Ovary (tissue), 7 donors: ENCODE measurements at regions not wholly inside any gene's neighbourhood (a gene's known extent, or its start where the extent isn't known, plus 50 kb on each side); places are given as distances from the start of the nearest gene placed in this dataset.

Source experiments
- DNase-seq, 5 donors: peaks; one replicate each; pipeline ENCODE4 v3.0.0-alpha.2; 2019 to 2020
- H3K27ac ChIP-seq, 2 donors: fragments of 200-600 bp; one replicate each; pipeline versions ENCODE4 v1.5.1 to v1.8.0; 2019 to 2022
- H3K27me3 ChIP-seq: fragments of 200-600 bp; one replicate; pipeline ENCODE4 v1.8.0; 2022
- H3K36me3 ChIP-seq: fragments of 200-600 bp; sonication (generic); one replicate; pipeline ENCODE4 v1.5.1; 2019
- H3K4me1 ChIP-seq: one replicate; pipeline ENCODE4 v1.8.1; 2013; ENCODE audit warnings: mild to moderate bottlenecking, moderate library complexity; ENCODE audit not compliant: insufficient read depth
- H3K4me3 ChIP-seq: fragments of 200-600 bp; sonication (generic); one replicate; pipeline ENCODE4 v1.5.1; 2017
- H3K9me3 ChIP-seq, 2 donors: fragments of 200-600 bp in 1 of 2; sonication (generic) in 1 of 2; one replicate each; pipeline versions ENCODE4 v1.5.1 to v1.8.1; 2013 to 2019; ENCODE audit warnings: mild to moderate bottlenecking in 1 of 2, moderate library complexity in 1 of 2
- CTCF ChIP-seq, 3 donors: fragments of 450-650 bp in 2 of 3; fragments of 200-600 bp in 1 of 3; IDR thresholded peaks; one replicate each; pipeline versions ENCODE4 v1.5.1 to v1.8.0; 2016 to 2022; ENCODE audit warnings: antibody characterized with exemption in 3 of 3, mild to moderate bottlenecking in 1 of 3
- EP300 ChIP-seq: sonication (generic); formaldehyde crosslinking; IDR thresholded peaks from one replicate; pipeline ENCODE4 v1.6.1; 2017; ENCODE audit warnings: antibody characterized with exemption
- POLR2A ChIP-seq: fragments of 450-650 bp; IDR thresholded peaks from one replicate; pipeline ENCODE4 v1.6.1; 2017; ENCODE audit warnings: antibody characterized with exemption, mild to moderate bottlenecking, moderate library complexity
- WGBS, 3 donors: extraction: QIAGEN DNeasy Blood & Tissue Kit in 1 of 3; methylation state at CpG; one replicate each; pipeline versions ENCODE4 v1.1.5 to v1.1.7; 2013 to 2017; 5-methylcytosine and 5-hydroxymethylcytosine counted together
- intact Hi-C, 4 donors: fragments of 100-400 bp; cut with DNase I; formaldehyde crosslinking; loops; one replicate each; pipeline versions ENCODE4 v1.11.0 to v1.15.1; 2022 to 2023
- donor health status: DM: no; HTN: no; CAD: no; lungs with moderate emphysema.
- donor health status: DM: no; HTN: no; CAD: no.
- donor health status: Bipolar disorder and iron deficiency.
- donor health status: DM: no; HTN: no; CAD: no.
- donor health status: DM: yes; HTN: yes; CAD: no.

- Histone ChIP-seq H3K4me1 (no peaks in the 10 kb centered on the region), H3K27ac (no peak overlapping the region), H3K36me3 (no peaks in the 10 kb centered on the region), H3K4me3 (no peak overlapping the region), H3K27me3 (no peaks in the 10 kb centered on the region), H3K9me3 (no peaks in the 10 kb centered on the region)
- WGBS, 3 donors = 17 to 30% (median 18%) methylated on average over 6 of the region's 6 CpGs
- TF ChIP-seq CTCF (IDR thresholded peaks at IDR 0.05) = no peak
- TF ChIP-seq EP300 = no peak
- no peak for TF ChIP-seq POLR2A
- no peak for DNase-seq
- intact Hi-C loops = no loop called here
Measured at GRCh38 chr10:36676756-36677430, 448.5 kb upstream of the ANKRD30A start.

GRCh38 chr10:36676321-36676720, 449.1 kb upstream of the ANKRD30A start:
- no peaks in the 10 kb centered on the region for H3K9me3 ChIP-seq
- intact Hi-C loops = no loop called here
- no peak for DNase-seq
- no peaks in the 10 kb centered on the region for H3K36me3 ChIP-seq
- no peaks in the 10 kb centered on the region for H3K4me1 ChIP-seq
- 41 to 67% (median 48%) methylated on average over 1 of the region's 1 CpG for WGBS, 3 donors
- no peak overlapping the region for H3K4me3 ChIP-seq
- TF ChIP-seq POLR2A (no peak), CTCF (IDR thresholded peaks at IDR 0.05) (no peak), EP300 (no peak)
- H3K27ac ChIP-seq = no peak overlapping the region
- H3K27me3 ChIP-seq = no peaks in the 10 kb centered on the region

GRCh38 chr10:36675458-36675880, 449.9 kb upstream of the ANKRD30A start:
- Histone ChIP-seq H3K27ac (no peak overlapping the region), H3K4me1 (no peaks in the 10 kb centered on the region), H3K9me3 (no peaks in the 10 kb centered on the region), H3K4me3 (no peak overlapping the region), H3K27me3 (no peaks in the 10 kb centered on the region), H3K36me3 (no peaks in the 10 kb centered on the region)
- no peak for TF ChIP-seq CTCF (IDR thresholded peaks at IDR 0.05)
- no peak for TF ChIP-seq EP300
- no peak for TF ChIP-seq POLR2A
- 56 to 58% (median 57%) methylated on average over 4 of the region's 4 CpGs for WGBS, 3 donors
- intact Hi-C loops = no loop called here
- DNase-seq = no peak

- TF ChIP-seq EP300 (no peak), CTCF (IDR thresholded peaks at IDR 0.05) (no peak), POLR2A (no peak)
- no peaks in the 10 kb centered on the region for H3K36me3 ChIP-seq
- DNase-seq = no peak
- no peaks in the 10 kb centered on the region for H3K9me3 ChIP-seq
- no peak overlapping the region for H3K27ac ChIP-seq
- intact Hi-C loops = no loop called here
- 71 to 72% (median 71%) methylated on average over 8 of the region's 8 CpGs for WGBS, 3 donors
- no peaks in the 10 kb centered on the region for H3K4me1 ChIP-seq
- H3K4me3 ChIP-seq = no peak overlapping the region
- no peaks in the 10 kb centered on the region for H3K27me3 ChIP-seq
Measured at GRCh38 chr10:36671607-36672006, 453.8 kb upstream of the ANKRD30A start.
